Right lobe of liver (tissue), 6 donors: ENCODE measurements at regions not wholly inside any gene's neighbourhood (a gene's known extent, or its start where the extent isn't known, plus 50 kb on each side); places are given as distances from the start of the nearest gene placed in this dataset.
"Not testable (repeated sequence)": the region's sequence is repeated elsewhere in the genome, so short reads cannot be mapped to it uniquely, and the experiment has no call there.

ENCODE experiments used
- ATAC-seq, 4 donors: fragments of 200-7000 bp; cut with Tn5 transposase; one replicate each; pipeline ENCODE4 v1.9.1; 2020; ENCODE audit warnings: mild to moderate bottlenecking in 4 of 4, moderate library complexity in 4 of 4
- DNase-seq, 3 donors: peaks; one replicate each; pipeline ENCODE4 v3.0.0-alpha.2; 2020
- H3K27ac ChIP-seq, 3 donors: fragments of 200-600 bp; one replicate each; pipeline ENCODE4 v1.8.0; 2022
- H3K27me3 ChIP-seq, 2 donors: fragments of 200-600 bp; one replicate each; pipeline ENCODE4 v1.8.0; 2022
- H3K36me3 ChIP-seq, 4 donors: fragments of 200-600 bp; sonication (generic) in 1 of 4; one replicate each; pipeline versions ENCODE4 v1.5.1 to v1.8.0; 2017 to 2022; ENCODE audit warnings: control low read depth in 1 of 4
- H3K4me1 ChIP-seq, 4 donors: fragments of 200-600 bp; sonication (generic) in 1 of 4; one replicate each; pipeline versions ENCODE4 v1.5.1 to v1.8.0; 2017 to 2022; ENCODE audit warnings: control low read depth in 1 of 4
- H3K4me3 ChIP-seq, 3 donors: fragments of 200-600 bp; one replicate each; pipeline ENCODE4 v1.8.0; 2022
- H3K9me3 ChIP-seq, 4 donors: fragments of 200-600 bp; sonication (generic) in 1 of 4; one replicate each; pipeline versions ENCODE4 v1.5.1 to v1.8.0; 2017 to 2022; ENCODE audit warnings: control low read depth in 1 of 4
- CTCF ChIP-seq, 4 donors: fragments of 200-600 bp in 3 of 4; fragments of 450-650 bp in 1 of 4; IDR thresholded peaks; one replicate each; pipeline versions ENCODE4 v1.5.1 to v1.8.0; 2016 to 2022; ENCODE audit warnings: antibody characterized with exemption in 4 of 4, mild to moderate bottlenecking in 2 of 4
- POLR2A ChIP-seq: fragments of 450-650 bp; IDR thresholded peaks from one replicate; pipeline ENCODE4 v1.6.1; 2017; ENCODE audit warnings: antibody characterized with exemption, mild to moderate bottlenecking
- WGBS: methylation state at CpG from one replicate; pipeline ENCODE4 v1.1.6; 2018; ENCODE audit warnings: low coverage, low lambda C conversion rate; ENCODE audit not compliant: insufficient coverage; ENCODE audit errors: missing lambda C conversion rate; 5-methylcytosine and 5-hydroxymethylcytosine counted together
- intact Hi-C, 2 donors: fragments of 100-400 bp; cut with DNase I; formaldehyde crosslinking; loops; one replicate each; pipeline versions ENCODE4 v1.11.2 to v1.14.1; 2022
- donor health status: DM: no; HTN: yes; CAD: no.
- donor health status: DM: no; HTN: no; CAD: no.
- donor health status: DM: no; HTN: no; CAD: no.
- donor health status: DM: no; HTN: yes; CAD: no.
- donor health status: DM: no; HTN: yes; CAD: no.

GRCh38 chr7:113013761-113014449, 72.7 kb downstream of the GPR85 start:
- intact Hi-C loops, result no loop called here
- TF ChIP-seq POLR2A (no peak), CTCF (IDR thresholded peaks at IDR 0.05) (no peak)
- Histone ChIP-seq H3K9me3 (no peaks in the 10 kb centered on the region), H3K4me3 (no peak overlapping the region), H3K27ac (no peak overlapping the region), H3K36me3 (no peaks in the 10 kb centered on the region), H3K4me1 (no peaks in the 10 kb centered on the region), H3K27me3 (no peaks in the 10 kb centered on the region)
- ATAC-seq, result peak in 1 of 4 donors; percentile 29
- peak in 1 of 3 donors; percentile 40 for DNase-seq

- H3K36me3 ChIP-seq, H3K27ac ChIP-seq, intact Hi-C loops, H3K27me3 ChIP-seq, H3K4me1 ChIP-seq, H3K4me3 ChIP-seq, H3K9me3 ChIP-seq, ATAC-seq, DNase-seq: not testable (repeated sequence)
- 73% methylated on average over 1 of the region's 1 CpG for WGBS
Observed at GRCh38 chr7:113012862-113013261, 73.8 kb downstream of the GPR85 start.

DNA sequence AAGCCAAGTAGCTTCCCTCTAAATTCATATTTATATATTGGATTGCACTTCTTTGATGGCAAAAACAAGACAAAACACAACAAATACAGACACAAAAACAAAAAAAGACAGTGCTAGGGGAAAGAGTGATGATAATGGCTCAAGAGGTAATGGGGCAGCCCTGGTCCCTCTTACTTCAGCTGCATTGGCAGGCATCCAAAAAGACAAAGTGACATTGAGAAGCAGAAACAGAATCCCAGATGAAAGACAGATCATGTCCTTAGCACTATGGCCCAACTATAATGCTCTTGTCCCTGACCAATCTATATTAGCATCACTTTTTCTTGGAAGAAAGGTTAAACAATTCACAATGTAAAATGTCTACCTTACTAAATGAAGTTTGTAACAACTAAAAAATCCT, 76.2 kb downstream of the GPR85 start:
- ATAC-seq (no peak), DNase-seq (no peak)
- Histone ChIP-seq H3K9me3 (no peaks in the 10 kb centered on the region), H3K4me1 (no peaks in the 10 kb centered on the region), H3K27me3 (no peaks in the 10 kb centered on the region), H3K4me3 (no peak overlapping the region), H3K27ac (no peak overlapping the region), H3K36me3 (no peaks in the 10 kb centered on the region)
- intact Hi-C loops, result no loop called here
- TF ChIP-seq POLR2A (no peak), CTCF (IDR thresholded peaks at IDR 0.05) (no peak)

DNA sequence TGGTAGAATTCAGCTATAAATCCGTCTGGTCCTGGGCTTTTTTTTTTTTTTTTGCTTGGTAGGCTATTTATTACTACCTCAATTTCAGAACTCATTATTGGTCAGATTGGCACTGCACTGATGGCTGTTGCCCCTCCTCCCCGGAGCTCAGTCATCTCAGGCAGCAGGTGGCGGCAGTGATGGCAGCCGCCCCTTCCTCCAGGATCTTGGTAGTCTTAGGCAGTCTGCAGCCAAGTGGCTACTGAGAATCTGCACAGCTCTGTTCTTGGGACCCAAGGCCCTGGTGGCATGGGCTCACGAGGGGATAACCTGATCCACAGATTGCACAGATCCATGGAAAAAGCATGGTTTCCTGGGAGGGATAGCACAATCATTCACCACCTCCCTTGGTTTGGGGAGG, 77.9 kb downstream of the GPR85 start:
- 57% methylated on average over 2 of the region's 5 CpGs for WGBS

More for the DNA sequence above, 77.9 kb downstream of the GPR85 start:
- intact Hi-C loops, result no loop called here
- H3K4me3 ChIP-seq, result no peak overlapping the region
- no peaks in the 10 kb centered on the region for H3K4me1 ChIP-seq
- no peaks in the 10 kb centered on the region for H3K27me3 ChIP-seq
- no peak for ATAC-seq
- no peak overlapping the region for H3K27ac ChIP-seq
- TF ChIP-seq POLR2A, result no peak
- no peak for TF ChIP-seq CTCF (IDR thresholded peaks at IDR 0.05)
- no peak for DNase-seq
- H3K9me3 ChIP-seq, result no peaks in the 10 kb centered on the region
- no peaks in the 10 kb centered on the region for H3K36me3 ChIP-seq
